ENCODE measurements at regions not wholly inside any gene's neighbourhood (a gene's known extent, or its start where the extent isn't known, plus 50 kb on each side); places are given as distances from the start of the nearest gene placed in this dataset.
"Not testable (repeated sequence)": the region's sequence is repeated elsewhere in the genome, so short reads cannot be mapped to it uniquely, and the experiment has no call there.

DNA sequence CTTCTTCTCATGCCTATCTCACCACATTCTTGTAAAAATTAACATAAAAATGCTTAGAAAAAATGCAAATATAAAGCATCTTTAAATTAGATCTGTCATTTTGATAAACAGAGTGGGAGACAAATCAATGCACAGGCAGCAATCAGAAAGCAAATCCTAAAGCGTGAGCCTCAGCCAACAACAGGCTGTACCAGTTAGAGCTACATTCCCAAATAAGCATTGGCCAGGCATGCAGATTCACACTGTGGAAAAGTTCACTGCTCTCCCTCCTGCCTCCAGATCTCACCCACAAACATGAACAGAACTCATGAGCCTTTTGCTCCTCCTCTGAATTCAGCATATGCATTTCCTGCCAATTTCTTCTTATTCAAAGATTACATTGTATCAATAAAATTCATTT lies 115.2 kb upstream of the FAT3 start:
- no peak for FAIRE-seq

DNA sequence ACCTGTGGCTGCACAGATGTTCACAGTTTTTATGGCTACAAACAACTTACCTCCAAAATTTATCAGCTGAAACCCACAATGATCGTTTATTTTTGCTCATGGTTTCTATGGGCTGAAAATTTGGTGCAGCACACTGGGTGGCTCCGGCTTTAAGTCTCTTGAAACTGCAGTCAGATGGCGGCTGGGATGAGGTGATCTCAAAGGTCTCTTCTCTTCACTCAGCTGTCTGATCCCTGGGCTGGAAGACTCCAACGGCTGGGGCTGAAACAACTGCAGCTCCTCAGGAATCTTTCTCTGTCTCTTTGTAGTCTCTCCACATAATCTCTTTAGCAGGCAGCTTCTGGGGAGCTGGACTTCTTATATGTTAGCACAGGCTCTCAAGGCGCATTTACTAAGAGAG lies 117.3 kb upstream of the FAT3 start:
- FAIRE-seq = no peak

GRCh38 chr11:92104349-92104748 lies 120.3 kb upstream of the FAT3 start:
- FAIRE-seq = no peak

GRCh38 chr11:92101920-92102319 lies 122.7 kb upstream of the FAT3 start:
- FAIRE-seq = no peak

- FAIRE-seq = no peak
These were observed 125.4 kb upstream of the FAT3 start for GRCh38 chr11:92099183-92099582.

GRCh38 chr11:92098172-92098571 lies 126.4 kb upstream of the FAT3 start:
- no peak for FAIRE-seq

DNA sequence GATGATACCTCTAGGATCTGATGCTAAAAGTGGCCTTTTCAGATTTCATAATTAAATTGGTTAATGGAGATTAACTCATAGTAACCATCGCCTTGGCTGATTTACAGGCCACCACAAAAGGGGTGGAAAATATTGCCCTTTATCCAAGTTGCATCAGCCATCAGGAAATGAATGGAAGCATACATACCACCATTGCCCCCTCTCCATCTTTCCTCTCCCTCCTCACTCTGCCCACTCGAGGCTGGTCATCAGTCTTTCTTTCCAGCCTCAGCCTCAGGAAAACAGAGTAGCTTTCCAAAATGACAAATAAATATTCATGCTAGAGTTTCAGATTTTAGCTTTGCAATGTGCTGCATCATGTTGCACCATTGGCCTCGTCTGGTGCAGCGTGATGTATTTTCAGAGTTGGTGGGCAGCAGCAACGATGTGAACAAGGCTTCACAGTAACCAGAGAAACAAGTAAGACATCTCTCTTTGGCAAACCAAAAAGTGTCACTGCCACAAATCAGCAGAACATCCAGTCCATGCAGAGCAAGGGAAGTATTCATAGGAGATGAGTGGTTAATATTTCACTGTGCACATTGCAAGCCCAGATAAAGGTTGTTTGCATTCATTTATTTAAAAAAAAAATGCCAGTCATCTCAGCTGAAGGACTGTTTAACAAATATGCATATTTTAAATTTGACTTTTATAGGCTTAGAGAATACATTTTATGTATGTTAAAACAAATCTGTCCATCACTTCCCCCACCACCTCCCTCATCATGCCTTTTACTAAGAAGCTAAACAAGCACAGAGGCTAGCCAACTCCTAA lies 136.7 kb upstream of the FAT3 start:
- no peak for FAIRE-seq

DNA sequence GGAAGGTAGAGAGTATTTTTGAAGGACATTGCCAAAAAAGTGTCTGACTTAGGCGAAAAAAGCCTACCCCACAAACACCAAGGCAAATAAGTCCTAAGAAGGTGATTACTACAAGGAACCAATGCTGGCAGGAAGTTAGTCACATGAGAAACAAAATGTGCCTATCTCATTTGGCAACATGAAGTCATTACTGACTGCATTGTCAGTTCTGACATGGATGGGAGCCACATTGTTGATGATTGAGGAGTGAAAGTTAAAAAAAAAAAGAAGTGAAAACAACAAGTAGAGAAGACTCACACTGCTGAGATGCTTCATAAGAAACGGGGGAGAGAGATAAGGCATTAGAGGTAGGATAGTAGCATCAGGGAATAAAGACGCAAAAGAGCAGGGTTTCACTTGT lies 141.5 kb upstream of the FAT3 start:
- FAIRE-seq = no peak

DNA sequence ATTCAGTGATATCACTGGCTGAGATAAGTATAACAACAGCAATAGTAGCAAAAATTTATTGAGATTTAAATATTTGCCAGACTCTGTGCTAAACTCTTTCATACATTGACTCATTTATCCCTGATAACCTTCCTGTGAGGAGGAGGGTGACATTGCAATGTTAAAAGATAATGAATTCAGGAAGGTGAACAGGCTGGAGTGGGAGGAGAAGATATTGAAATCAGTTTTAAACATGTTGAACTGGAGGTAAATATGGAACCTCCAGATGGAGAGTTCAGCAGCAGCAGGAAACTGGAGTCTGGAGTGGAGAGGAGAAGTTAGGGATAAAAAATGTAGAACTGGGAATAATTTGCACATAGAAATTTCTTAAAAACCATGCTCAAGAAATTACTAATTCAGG lies 142.0 kb upstream of the FAT3 start:
- no peak for FAIRE-seq

- FAIRE-seq = not testable (repeated sequence)
These were observed 150.1 kb upstream of the FAT3 start for GRCh38 chr11:92074498-92074897.

GRCh38 chr11:92071660-92072059 lies 153.0 kb upstream of the FAT3 start:
- no peak for FAIRE-seq

GRCh38 chr11:92070026-92070889 lies 154.4 kb upstream of the FAT3 start:
- no peak for FAIRE-seq

DNA sequence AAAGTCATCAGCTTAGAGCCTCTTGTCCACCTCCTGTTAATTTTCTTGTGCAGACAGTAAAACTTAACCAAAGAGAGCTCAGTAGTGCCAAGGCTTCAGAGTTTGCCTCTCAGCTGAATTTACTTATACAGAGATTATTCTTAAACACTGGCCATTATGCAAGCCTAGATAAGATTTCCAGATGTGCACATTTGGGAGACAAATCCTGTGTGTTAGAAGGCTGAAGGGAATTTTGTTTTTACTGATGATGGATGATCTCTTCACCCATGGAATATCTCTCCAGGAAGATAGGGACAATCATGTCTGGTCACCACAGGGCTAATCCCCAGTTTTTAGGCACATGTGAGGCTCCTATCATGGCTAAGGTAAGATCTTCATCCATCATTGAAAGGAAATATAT lies 157.6 kb upstream of the FAT3 start:
- FAIRE-seq = no peak

DNA sequence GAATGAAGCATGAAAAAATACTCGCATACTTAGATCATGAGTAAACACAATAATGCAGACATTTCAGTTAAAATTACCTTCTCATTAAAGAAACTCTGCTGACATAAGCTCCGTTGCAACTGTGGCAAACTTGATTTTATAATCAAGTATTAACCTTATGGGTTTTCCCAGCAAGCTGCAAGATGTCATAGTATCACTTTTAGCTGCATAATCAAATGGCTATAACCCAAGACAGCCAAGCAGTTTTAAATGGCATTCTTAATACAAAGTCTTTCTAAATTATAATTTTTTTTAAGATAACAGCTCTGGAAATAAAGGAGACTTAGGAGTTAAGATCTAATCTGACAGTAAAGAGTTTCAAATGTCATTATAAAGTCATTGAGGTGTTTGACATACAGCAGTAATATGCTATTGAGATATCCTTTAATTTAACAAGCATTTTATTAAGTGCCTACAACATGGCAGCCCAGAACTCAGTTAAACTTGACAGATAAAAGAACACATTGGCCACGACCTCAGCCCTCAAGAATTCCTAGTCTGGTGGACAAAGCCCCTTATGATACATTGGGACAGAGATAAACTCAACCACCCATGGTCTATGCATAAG lies 163.1 kb upstream of the FAT3 start:
- FAIRE-seq = no peak

DNA sequence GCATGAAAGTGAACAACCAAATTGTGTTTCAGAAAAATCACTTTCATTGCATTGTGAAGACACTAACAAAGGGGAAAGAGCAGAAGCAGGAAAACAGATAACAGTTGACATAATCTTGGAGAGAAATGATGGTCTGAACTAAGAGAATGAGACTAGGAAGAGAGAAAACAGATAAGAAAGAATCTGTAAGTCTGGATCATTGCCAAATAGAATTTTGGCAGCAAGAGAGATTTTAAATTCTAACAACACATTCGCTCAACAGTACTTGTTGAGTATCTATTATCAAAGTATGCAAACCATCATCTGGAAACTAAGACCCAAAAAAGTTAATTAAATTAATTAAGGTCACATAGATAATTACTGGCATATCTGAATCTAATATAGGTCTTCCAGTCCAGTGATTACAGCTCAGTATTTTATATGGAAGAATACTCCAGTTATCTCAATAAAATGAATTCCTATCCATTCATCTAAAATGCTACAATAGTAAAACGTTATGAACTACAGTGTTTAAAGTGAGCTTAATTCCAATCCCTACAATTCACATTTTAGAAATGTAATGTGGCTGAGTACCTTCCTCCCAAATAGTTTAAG lies 166.7 kb upstream of the FAT3 start:
- no peak for FAIRE-seq

DNA sequence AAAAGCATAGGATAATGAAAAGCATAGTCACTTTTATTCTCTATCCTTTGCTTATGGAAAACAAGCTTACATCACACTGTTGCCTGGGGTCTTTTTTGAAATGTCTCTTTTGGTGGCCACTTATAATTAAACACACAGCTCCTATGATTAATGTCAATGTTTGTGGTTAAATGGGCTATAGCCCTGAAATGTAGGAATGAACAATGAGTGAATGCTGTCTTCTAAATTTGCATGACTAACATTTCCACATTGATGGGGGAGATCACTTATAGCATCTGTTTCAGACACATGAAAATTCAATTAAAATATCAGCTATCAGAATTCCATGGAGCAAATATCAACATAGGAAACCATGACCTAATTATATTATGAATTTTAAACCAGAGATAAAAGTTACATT lies 171.4 kb upstream of the FAT3 start:
- FAIRE-seq = no peak

DNA sequence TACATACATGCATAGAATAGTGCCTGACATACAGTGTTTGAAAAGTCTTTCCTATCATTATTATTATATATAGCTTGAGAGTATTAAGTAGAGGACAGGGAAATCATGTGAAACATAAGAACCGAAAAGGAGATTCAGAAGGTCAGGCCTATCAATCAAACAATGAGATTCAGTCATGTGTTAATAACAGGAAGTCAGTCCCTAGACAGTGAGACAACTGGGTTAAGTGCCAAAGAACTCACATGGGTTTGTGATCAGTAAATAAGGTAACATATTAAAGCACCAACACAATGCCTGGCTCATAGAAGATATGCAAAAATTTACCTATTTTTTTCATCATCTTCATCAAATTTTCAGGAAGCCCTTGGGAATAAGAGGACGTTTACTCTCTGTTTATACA lies 174.3 kb upstream of the FAT3 start:
- no peak for FAIRE-seq

GRCh38 chr11:92048415-92048814 lies 176.2 kb upstream of the FAT3 start:
- no peak for FAIRE-seq

GRCh38 chr11:92046103-92046502 lies 178.5 kb upstream of the FAT3 start:
- no peak for FAIRE-seq

DNA sequence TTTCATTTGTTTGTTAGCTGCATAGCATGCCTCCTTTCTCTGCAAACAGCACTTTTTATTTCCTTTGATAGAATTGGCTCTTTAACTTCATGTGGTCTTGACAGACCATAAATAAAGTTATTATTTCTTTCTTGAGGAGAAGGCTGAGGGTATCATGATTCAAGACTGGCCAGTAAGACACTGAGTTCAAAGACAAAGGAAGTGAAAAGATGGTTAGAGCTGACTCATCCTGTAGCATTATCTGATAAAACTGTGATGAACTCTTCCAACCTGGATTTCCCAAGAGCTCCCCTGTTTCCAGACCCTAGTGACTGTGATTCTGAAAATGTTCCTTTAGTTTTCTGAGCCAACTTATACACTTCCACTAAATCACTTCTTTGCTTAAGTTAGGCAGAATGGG lies 179.3 kb upstream of the FAT3 start:
- no peak for FAIRE-seq

- no peak for FAIRE-seq
These were observed 189.1 kb upstream of the FAT3 start for GRCh38 chr11:92035488-92035887.

DNA sequence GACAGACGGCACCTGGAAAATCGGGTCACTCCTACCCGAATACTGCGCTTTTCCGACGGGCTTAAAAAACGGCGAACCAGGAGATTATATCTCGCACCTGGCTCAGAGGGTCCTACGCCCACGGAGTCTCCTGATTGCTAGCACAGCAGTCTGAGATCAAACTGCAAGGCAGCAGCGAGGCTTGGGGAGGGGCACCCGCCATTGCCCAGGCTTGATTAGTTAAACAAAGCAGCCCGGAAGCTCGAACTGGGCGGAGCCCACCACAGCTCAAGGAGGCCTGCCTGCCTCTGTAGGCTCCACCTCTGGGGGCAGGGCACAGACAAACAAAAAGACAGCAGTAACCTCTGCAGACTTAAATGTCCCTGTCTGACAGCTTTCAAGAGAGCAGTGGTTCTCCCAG lies 197.5 kb upstream of the FAT3 start:
- FAIRE-seq = not testable (repeated sequence)

GRCh38 chr11:92026664-92027063 lies 198.0 kb upstream of the FAT3 start:
- no peak for FAIRE-seq

All from colon (tissue), 2 donors.